ENCODE measurements at regions not wholly inside any gene's neighbourhood (a gene's known extent, or its start where the extent isn't known, plus 50 kb on each side); places are given as distances from the start of the nearest gene placed in this dataset.

- H3K27ac ChIP-seq = peak overlapping the region; percentile 84
- POLR2A ChIA-PET (ENCODE audit: low non-redundant PET) = no interaction called here
- DNase-seq (ENCODE audit: low spot score) = peak; percentile 87
- TF ChIP-seq CTCF (conservative IDR thresholded peaks at IDR 0.05; ENCODE audit: low read depth) = no peak
- CTCF ChIA-PET = no interaction called here
Observed at GRCh38 chr7:32163141-32163806, 93.1 kb upstream of the PDE1C start.

GRCh38 chr7:32161708-32162107 lies 91.5 kb upstream of the PDE1C start:
- POLR2A ChIA-PET (ENCODE audit: low non-redundant PET) = no interaction called here
- no peak for TF ChIP-seq CTCF (conservative IDR thresholded peaks at IDR 0.05; ENCODE audit: low read depth)
- H3K27ac ChIP-seq = no peak overlapping the region
- no peak for DNase-seq (ENCODE audit: low spot score)
- CTCF ChIA-PET = no interaction called here

GRCh38 chr7:32158751-32159745 lies 88.8 kb upstream of the PDE1C start:
- no peak for TF ChIP-seq CTCF (conservative IDR thresholded peaks at IDR 0.05; ENCODE audit: low read depth)
- POLR2A ChIA-PET (ENCODE audit: low non-redundant PET) = no interaction called here
- no peak overlapping the region for H3K27ac ChIP-seq
- CTCF ChIA-PET = no interaction called here
- DNase-seq (ENCODE audit: low spot score) = no peak

GRCh38 chr7:32158076-32158475 lies 87.9 kb upstream of the PDE1C start:
- POLR2A ChIA-PET (ENCODE audit: low non-redundant PET) = no interaction called here

GRCh38 chr7:32155712-32156111 lies 85.5 kb upstream of the PDE1C start:
- no peak overlapping the region for H3K27ac ChIP-seq
- CTCF ChIA-PET = interaction anchor here (0.5 kb wide), 1 partner anchor 15 kb away, joined by 3 read pairs; no protein-coding TSS in a partner anchor
- no peak for DNase-seq (ENCODE audit: low spot score)
- no peak for TF ChIP-seq CTCF (conservative IDR thresholded peaks at IDR 0.05; ENCODE audit: low read depth)
- POLR2A ChIA-PET (ENCODE audit: low non-redundant PET) = no interaction called here

More at GRCh38 chr7:32158076-32158475, 87.9 kb upstream of the PDE1C start:
- no peak for DNase-seq (ENCODE audit: low spot score)
- CTCF ChIA-PET = no interaction called here
- no peak overlapping the region for H3K27ac ChIP-seq
- TF ChIP-seq CTCF (conservative IDR thresholded peaks at IDR 0.05; ENCODE audit: low read depth) = no peak

GRCh38 chr7:32154797-32155196 lies 84.6 kb upstream of the PDE1C start:
- H3K27ac ChIP-seq = peak overlapping the region; percentile 20; the same call in 1 of the 2 replicates
- no peak for TF ChIP-seq CTCF (conservative IDR thresholded peaks at IDR 0.05; ENCODE audit: low read depth)
- POLR2A ChIA-PET (ENCODE audit: low non-redundant PET) = no interaction called here
- no peak for DNase-seq (ENCODE audit: low spot score)
- CTCF ChIA-PET = no interaction called here
